Loucy (cell line): ENCODE measurements at regions not wholly inside any gene's neighbourhood (a gene's known extent, or its start where the extent isn't known, plus 50 kb on each side); places are given as distances from the start of the nearest gene placed in this dataset.

Experiments used
- CTCF ChIP-seq: fragments of 200-600 bp; sonication (generic); conservative IDR thresholded peaks from 2 replicates; pipeline ENCODE4 v1.5.1; 2014; ENCODE audit warnings: mild to moderate bottlenecking, antibody characterized with exemption, low read length
- EZH2phosphoT487 ChIP-seq: fragments of 200-600 bp; IDR thresholded peaks from 2 replicates; pipeline ENCODE4 v1.6.1; 2018; ENCODE audit warnings: antibody characterized with exemption, mild to moderate bottlenecking, moderate library complexity, borderline replicate concordance

- TF ChIP-seq CTCF (no peak), EZH2phosphoT487 (no peak)
These were observed 459.4 kb upstream of the ROBO1 start for GRCh38 chr3:80227216-80227615.
